GM19372 (cell line): ENCODE measurements at regions not wholly inside any gene's neighbourhood (a gene's known extent, or its start where the extent isn't known, plus 50 kb on each side); places are given as distances from the start of the nearest gene placed in this dataset.
"Not testable (repeated sequence)": the region's sequence is repeated elsewhere in the genome, so short reads cannot be mapped to it uniquely, and the experiment has no call there.

Experiments used
- ATAC-seq: cut with Tn5 transposase; IDR thresholded peaks from one replicate; pipeline ENCODE4 v1.9.1; 2021; ENCODE audit warnings: mild to moderate bottlenecking, low read depth, moderate library complexity; ENCODE audit not compliant: unreplicated experiment

DNA sequence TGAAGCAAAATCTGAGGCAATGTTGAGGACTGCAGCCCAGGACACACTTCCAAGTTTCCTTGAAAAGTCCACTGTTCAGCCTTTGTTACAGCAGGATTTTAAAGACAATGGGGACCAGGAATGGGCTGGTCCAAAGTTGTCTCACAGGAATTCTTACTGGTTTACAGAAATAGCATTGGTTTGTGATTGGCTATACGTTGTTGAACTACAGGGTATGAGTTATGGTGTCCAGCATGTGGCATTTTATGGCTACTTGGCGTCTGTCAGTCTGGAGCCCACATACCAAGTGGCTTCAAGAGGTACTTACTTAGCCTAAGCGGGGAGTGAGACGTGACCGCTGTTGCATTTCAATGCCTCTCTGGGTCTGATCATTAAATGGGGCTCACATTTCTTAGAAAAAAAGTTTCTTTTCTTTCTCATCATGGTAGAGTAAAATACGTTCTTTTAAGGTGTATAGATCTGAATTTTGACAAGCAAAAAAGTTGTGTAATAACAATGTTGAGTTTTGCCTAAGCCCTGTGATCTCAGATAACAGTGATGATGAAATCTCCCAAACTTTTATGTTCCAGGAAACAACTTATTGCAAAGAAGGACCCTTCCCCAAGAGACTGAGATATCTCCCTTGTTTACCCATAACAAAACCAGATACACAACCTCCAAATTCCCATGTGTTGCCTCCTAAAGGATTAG lies 100.0 kb upstream of the TRIM24 start:
- no peak for ATAC-seq

DNA sequence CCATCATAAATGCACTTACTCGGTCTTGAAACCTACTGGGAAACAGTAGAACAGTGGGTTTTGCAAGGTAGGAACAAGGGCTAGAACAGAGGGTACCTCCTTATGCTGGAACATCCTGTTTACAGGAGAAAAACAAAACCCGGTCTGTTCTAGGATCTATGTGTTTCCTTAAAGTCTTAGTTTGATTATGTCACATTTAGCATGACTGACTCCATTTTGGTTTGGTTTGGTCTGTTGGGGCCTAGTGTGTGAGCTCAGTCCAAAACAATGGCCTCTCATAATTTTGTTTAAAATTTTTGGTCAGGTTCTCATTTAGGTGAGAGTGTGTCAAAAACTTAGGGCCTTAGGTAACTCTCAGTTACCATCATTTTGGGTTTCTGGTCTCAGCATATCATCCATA lies 96.3 kb upstream of the TRIM24 start:
- no peak for ATAC-seq

GRCh38 chr7:138366137-138366536 lies 93.9 kb upstream of the TRIM24 start:
- ATAC-seq: not testable (repeated sequence)

DNA sequence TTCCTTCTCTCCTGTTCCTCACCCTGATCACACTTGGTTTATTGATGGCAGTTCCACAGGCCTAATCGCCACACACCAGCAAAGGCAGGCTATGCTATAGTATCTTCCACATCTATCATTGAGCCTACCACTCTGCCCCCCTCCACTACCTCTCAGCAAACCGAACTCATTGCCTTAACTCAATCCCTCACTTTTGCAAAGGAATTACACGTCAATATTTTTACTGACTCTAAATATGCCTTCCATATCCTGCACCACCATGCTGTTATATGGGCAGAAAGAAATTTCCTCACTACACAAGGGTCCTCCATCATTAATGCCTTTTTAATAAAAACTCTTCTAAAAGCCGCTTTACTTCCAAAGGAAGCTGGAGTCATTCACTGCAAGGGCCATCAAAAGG lies 93.4 kb upstream of the TRIM24 start:
- ATAC-seq: not testable (repeated sequence)

GRCh38 chr7:138369797-138370196 lies 90.3 kb upstream of the TRIM24 start:
- no peak for ATAC-seq

DNA sequence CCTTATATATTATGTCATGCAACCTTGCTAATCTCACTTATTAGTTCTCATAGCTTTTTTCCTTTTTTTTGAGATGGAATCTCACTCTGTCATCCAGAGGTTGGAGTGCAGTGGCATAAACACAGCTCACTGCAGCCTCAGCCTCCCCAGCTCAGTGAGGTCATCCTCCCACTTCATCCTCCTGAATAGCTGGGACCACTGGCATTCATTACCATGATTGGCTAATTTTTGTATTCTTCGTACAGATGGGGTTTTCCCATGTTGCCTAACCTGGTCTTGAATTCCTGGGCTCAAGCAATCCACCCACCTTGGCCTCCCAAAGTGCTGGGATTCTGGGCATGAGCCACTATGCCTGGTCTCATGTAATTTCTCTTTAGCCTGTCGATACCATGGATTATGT lies 89.1 kb upstream of the TRIM24 start:
- no peak for ATAC-seq

DNA sequence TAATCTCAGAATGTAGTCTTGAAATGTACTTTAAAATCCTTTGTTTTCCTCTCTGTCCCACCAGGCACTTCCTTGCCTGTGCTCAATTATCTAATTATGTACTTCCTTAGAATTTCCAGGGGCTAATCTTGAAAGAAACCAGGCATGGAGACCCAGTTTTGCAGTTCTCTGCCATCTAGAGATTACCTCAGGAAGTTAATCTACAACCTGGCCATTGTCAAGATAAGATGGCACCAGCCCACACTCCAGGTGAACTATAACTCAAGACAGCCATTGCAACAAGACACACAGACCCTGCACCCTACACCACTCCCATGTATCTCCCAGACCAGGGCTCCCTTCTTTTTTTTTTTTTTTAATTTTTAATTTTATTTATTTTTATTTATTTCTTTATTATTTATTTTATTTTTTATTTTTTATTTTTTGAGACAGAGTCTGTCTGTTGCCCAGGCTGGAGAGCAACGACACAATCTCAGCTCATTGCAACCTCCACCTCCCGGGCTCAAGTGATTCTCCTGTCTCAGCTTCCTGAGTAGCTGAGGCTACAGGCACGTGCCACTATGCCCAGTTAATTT lies 85.9 kb upstream of the TRIM24 start:
- ATAC-seq: no peak

DNA sequence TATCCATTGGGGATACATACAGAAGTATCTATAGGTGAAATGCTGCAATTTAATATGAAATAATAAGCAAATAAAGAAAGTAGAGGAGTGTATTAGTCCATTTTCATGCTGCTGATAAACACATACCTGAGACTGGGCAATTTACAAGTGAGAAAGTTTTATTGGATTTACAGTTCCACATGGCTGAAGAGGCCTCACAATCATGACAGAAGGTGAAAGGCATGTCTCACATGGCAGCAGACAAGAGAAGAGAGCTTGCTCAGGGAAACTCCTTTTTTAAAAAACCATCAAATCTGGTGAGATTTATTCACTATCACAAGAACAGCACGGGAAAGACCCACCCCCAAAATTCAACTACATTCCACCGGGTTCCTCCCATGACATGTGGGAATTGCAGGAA lies 82.8 kb upstream of the TRIM24 start:
- no peak for ATAC-seq

GRCh38 chr7:138378741-138379559 lies 81.1 kb upstream of the TRIM24 start:
- no peak for ATAC-seq

GRCh38 chr7:138382862-138383565 lies 77.0 kb upstream of the TRIM24 start:
- ATAC-seq: no peak

DNA sequence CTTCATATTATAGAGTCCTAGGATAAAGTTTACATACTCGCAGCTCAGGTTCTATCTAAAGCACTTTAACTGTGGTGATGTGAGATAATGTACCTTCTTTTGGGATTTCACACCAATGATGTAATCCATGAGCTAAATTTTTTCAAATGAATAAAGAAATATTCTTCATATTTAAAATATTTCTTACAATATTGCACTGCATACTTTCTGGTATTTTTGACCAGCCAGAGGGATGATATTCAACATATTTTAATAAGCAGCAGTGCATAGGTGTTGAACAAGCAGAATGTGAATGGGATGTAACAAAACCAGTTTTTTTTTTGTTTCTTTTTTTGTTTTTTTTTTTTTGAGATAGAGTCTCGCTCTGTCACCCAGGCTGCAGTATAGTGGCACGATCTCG lies 73.2 kb upstream of the TRIM24 start:
- no peak for ATAC-seq

GRCh38 chr7:138387755-138388475 lies 72.1 kb upstream of the TRIM24 start:
- no peak for ATAC-seq

- ATAC-seq: no peak
Observed at GRCh38 chr7:138388673-138389491, 71.2 kb upstream of the TRIM24 start.

GRCh38 chr7:138395763-138396162 lies 64.3 kb upstream of the TRIM24 start:
- ATAC-seq: no peak

- peak; percentile 98 for ATAC-seq
Observed at GRCh38 chr7:138396251-138397070, 63.6 kb upstream of the TRIM24 start.

- ATAC-seq: not testable (repeated sequence)
Observed at GRCh38 chr7:138397071-138397433, 63.0 kb upstream of the TRIM24 start.

GRCh38 chr7:138398857-138399256 lies 61.2 kb upstream of the TRIM24 start:
- no peak for ATAC-seq

DNA sequence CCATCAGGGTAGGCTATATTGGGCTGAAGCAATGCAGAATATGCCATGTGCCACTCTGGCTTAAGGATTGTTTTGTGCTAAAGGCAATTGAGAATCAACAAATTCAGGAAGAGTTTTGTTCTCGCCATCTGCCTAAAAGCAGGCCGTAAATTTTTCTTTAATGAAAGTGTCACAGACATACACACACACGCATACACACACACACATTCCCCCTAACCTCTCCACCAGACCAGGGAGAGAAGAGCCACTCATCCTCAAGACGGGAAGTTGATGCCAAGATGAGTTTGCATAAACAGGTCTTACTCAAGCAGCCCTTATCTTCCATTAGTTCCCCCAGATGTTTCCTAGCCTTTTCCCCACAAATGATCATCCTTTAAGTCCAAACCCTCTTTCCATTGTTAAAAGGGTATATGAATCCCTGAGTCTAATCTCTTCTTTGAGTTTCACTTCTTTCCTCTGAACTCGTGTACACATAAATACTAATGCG lies 59.6 kb upstream of the TRIM24 start:
- ATAC-seq: no peak

GRCh38 chr7:138402749-138403148 lies 57.3 kb upstream of the TRIM24 start:
- no peak for ATAC-seq
